GM12873 (cell line): ENCODE measurements at regions not wholly inside any gene's neighbourhood (a gene's known extent, or its start where the extent isn't known, plus 50 kb on each side); places are given as distances from the start of the nearest gene placed in this dataset.

Experiments used
- CTCF ChIP-seq: IDR thresholded peaks from 2 replicates; pipeline ENCODE4 v1.5.1; 2012; ENCODE audit warnings: low read depth, mild to moderate bottlenecking, moderate library complexity, low read length, control low read depth; ENCODE audit not compliant: insufficient read depth; ENCODE audit errors: missing control alignments

DNA sequence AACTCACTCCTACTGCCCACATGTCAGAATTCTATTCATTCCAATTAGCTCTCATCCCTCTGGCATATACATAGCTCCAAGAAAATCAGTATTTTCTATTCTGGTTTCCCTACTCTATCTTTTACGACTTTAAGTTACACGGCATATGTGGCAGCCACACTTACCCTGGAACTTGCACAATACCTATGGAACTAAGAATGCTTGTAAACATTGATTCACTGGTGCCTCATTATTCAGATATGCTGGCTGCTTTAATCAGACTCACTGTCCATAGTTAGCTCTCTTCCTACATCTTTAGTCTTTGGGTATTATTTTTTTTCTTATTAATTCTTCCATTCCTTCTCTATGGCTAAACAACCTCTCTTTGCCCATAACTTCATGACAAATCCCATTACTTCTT, 1519.9 kb upstream of the ACVR2A start:
- TF ChIP-seq CTCF = no peak

GRCh38 chr2:146323564-146323963, 1521.3 kb upstream of the ACVR2A start:
- TF ChIP-seq CTCF = no peak

- no peak for TF ChIP-seq CTCF
Observed at GRCh38 chr2:146321175-146321574, 1523.7 kb upstream of the ACVR2A start.

GRCh38 chr2:146317959-146318358, 1526.9 kb upstream of the ACVR2A start:
- no peak for TF ChIP-seq CTCF

DNA sequence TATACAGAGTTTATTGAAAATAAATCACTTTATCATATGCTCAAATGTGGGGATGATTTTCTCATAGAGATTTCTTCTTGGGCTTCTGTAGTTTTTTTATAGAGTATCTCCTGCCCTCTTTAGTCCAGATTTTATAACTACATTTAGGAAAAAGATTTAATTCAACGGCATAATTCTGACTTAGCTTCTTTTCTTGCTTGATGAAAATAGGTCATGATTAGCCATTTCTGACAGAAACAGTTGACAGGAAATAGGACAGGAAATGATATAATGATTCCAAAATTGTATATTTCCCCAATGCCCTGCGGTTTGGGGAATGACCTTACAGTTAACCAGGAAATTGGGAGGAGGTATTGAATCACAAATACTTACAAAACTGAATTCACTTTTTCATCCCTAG, 1531.9 kb upstream of the ACVR2A start:
- no peak for TF ChIP-seq CTCF

GRCh38 chr2:146305164-146305563, 1539.7 kb upstream of the ACVR2A start:
- TF ChIP-seq CTCF = no peak

GRCh38 chr2:146301287-146301686, 1543.5 kb upstream of the ACVR2A start:
- no peak for TF ChIP-seq CTCF

GRCh38 chr2:146295080-146295670, 1549.7 kb upstream of the ACVR2A start:
- no peak for TF ChIP-seq CTCF
